ENCODE measurements at regions not wholly inside any gene's neighbourhood (a gene's known extent, or its start where the extent isn't known, plus 50 kb on each side); places are given as distances from the start of the nearest gene placed in this dataset.

DNA sequence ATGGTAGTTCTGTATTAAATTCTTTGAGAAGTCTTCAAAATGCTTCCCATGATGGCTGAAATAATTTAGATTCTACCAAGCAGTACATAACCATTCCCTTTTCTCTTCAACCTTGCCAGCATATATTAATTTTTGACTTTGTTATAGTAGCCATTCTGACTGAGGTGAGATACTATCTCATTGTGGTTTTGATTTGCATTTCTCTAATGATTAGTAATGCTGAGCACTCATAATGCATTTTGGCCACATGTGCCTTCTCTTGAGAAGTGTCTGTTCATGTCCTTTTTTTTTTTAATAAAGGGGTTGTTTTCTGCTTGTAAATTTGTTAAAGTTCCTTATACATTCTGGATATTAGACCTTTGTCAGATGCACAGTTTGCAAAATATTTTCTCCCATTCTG, 173.9 kb downstream of the CALCRL start:
- no peaks in the 10 kb centered on the region for H3K27me3 ChIP-seq (ENCODE audit: insufficient read depth, poor library complexity, severe bottlenecking)
- ATAC-seq (ENCODE audit: low read depth) (no peak), DNase-seq (ENCODE audit: low spot score) (no peak)
- H3K36me3 ChIP-seq (ENCODE audit: low read depth): no peaks in the 10 kb centered on the region
- H3K4me1 ChIP-seq (ENCODE audit: insufficient read depth, poor library complexity, severe bottlenecking): no peaks in the 10 kb centered on the region
- TF ChIP-seq, protein P1, sequence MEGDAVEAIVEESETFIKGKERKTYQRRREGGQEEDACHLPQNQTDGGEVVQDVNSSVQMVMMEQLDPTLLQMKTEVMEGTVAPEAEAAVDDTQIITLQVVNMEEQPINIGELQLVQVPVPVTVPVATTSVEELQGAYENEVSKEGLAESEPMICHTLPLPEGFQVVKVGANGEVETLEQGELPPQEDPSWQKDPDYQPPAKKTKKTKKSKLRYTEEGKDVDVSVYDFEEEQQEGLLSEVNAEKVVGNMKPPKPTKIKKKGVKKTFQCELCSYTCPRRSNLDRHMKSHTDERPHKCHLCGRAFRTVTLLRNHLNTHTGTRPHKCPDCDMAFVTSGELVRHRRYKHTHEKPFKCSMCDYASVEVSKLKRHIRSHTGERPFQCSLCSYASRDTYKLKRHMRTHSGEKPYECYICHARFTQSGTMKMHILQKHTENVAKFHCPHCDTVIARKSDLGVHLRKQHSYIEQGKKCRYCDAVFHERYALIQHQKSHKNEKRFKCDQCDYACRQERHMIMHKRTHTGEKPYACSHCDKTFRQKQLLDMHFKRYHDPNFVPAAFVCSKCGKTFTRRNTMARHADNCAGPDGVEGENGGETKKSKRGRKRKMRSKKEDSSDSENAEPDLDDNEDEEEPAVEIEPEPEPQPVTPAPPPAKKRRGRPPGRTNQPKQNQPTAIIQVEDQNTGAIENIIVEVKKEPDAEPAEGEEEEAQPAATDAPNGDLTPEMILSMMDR (IDR thresholded peaks at IDR 0.05; ENCODE audit: poor library complexity, severe bottlenecking): no peak
- H3K9me3 ChIP-seq (ENCODE audit: severe bottlenecking): no peaks in the 10 kb centered on the region
- no peak overlapping the region for H3K4me3 ChIP-seq (ENCODE audit: severe bottlenecking)
- H3K27ac ChIP-seq (ENCODE audit: poor library complexity, severe bottlenecking): no peak overlapping the region

DNA sequence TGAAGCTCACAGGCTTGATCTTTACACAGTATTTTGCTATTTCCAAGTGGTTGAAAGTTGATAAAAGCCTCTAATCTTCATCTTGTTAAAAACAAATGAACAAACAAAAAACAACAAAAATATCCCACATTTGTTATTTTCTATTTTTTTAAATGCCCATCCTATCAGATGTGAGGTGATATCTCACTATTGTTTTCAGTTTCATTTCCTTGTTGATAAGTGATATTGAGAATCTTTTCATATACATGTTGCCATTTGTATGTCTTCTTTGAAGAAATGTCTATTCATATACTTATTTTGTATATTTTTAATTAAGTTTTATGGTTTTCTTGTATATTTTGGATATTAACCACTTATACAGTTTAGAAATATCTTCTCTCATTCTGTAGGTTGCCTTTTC, 175.8 kb downstream of the CALCRL start:
- Histone ChIP-seq H3K27me3 (ENCODE audit: insufficient read depth, poor library complexity, severe bottlenecking) (no peaks in the 10 kb centered on the region), H3K4me3 (ENCODE audit: severe bottlenecking) (no peak overlapping the region), H3K27ac (ENCODE audit: poor library complexity, severe bottlenecking) (no peak overlapping the region), H3K36me3 (ENCODE audit: low read depth) (no peaks in the 10 kb centered on the region), H3K4me1 (ENCODE audit: insufficient read depth, poor library complexity, severe bottlenecking) (no peaks in the 10 kb centered on the region), H3K9me3 (ENCODE audit: severe bottlenecking) (no peaks in the 10 kb centered on the region)
- no peak for ATAC-seq (ENCODE audit: low read depth)
- TF ChIP-seq, protein P1 (IDR thresholded peaks at IDR 0.05; ENCODE audit: poor library complexity, severe bottlenecking): no peak
- no peak for DNase-seq (ENCODE audit: low spot score)

DNA sequence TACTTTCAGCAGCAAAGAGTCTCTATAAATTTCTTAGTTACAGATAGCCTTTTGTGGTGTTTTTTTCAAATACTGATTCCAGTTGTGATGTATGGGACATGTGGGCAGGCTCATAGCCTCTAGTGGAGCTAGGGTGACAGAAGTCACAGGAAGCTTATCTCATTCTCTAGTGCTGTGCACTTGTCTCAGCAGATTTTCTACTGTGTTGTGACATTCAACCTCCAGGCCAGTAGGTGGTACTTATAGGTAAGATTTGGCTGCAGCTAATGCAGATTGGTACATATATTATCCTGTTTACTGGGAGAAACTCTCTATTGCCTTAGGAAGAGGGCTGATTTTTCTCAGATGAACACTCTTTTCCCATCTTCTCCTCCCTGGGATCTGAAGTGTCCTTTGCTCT, 176.2 kb downstream of the CALCRL start:
- Histone ChIP-seq H3K4me3 (ENCODE audit: severe bottlenecking) (no peak overlapping the region), H3K4me1 (ENCODE audit: insufficient read depth, poor library complexity, severe bottlenecking) (no peaks in the 10 kb centered on the region), H3K36me3 (ENCODE audit: low read depth) (no peaks in the 10 kb centered on the region), H3K9me3 (ENCODE audit: severe bottlenecking) (no peaks in the 10 kb centered on the region), H3K27ac (ENCODE audit: poor library complexity, severe bottlenecking) (no peak overlapping the region), H3K27me3 (ENCODE audit: insufficient read depth, poor library complexity, severe bottlenecking) (no peaks in the 10 kb centered on the region)
- DNase-seq (ENCODE audit: low spot score): no peak
- ATAC-seq (ENCODE audit: low read depth): no peak
- TF ChIP-seq, protein P1 (IDR thresholded peaks at IDR 0.05; ENCODE audit: poor library complexity, severe bottlenecking): no peak

DNA sequence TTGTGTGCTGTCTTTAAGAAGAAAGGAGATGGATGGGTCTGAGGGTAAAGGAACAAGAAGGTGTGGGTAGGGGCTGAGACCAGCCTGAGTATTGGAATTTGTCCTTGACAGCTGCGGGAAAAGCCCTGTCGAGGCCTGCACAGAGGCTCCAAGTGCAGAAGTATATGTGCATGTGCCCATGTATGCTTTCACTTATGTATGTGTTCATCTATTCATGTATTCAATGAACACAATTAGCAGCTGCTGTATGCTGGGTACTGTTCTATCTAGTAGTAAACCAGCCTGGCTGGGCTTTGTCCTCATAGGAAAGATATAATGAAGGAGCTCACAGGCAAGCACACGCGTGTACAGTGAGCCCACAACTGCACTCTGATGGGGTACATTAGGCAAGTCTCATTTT, 181.4 kb downstream of the CALCRL start:
- H3K36me3 ChIP-seq (ENCODE audit: low read depth): no peaks in the 10 kb centered on the region
- peaks cover 3% of the 10 kb centered on the region for H3K27me3 ChIP-seq (ENCODE audit: insufficient read depth, poor library complexity, severe bottlenecking)
- no peaks in the 10 kb centered on the region for H3K4me1 ChIP-seq (ENCODE audit: insufficient read depth, poor library complexity, severe bottlenecking)
- H3K9me3 ChIP-seq (ENCODE audit: severe bottlenecking): no peaks in the 10 kb centered on the region
- no peak overlapping the region for H3K27ac ChIP-seq (ENCODE audit: poor library complexity, severe bottlenecking)
- ATAC-seq (ENCODE audit: low read depth) (no peak), DNase-seq (ENCODE audit: low spot score) (no peak)
- TF ChIP-seq, protein P1 (IDR thresholded peaks at IDR 0.05; ENCODE audit: poor library complexity, severe bottlenecking): no peak
- H3K4me3 ChIP-seq (ENCODE audit: severe bottlenecking): no peak overlapping the region

DNA sequence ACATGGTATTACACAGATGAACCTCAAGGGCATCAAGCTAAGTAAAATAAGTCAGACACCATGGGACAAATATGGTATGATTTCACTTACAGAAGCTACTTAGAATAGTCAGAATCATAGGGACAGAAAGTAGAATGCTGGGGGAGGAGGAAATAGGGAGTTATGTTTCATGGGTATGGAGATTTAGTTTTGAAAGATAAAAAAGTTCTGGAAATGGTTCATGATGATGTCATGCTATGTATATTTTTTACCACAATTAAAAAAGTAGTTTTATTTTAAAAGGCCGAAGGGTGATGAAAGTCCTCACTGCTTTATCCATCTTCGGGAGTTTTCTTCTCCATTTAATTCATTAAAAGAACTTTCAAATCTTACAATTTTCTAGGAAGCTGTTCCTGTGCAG, 181.9 kb downstream of the CALCRL start:
- TF ChIP-seq, protein P1 (IDR thresholded peaks at IDR 0.05; ENCODE audit: poor library complexity, severe bottlenecking): no peak
- Histone ChIP-seq H3K27me3 (ENCODE audit: insufficient read depth, poor library complexity, severe bottlenecking) (peaks cover 3% of the 10 kb centered on the region), H3K36me3 (ENCODE audit: low read depth) (no peaks in the 10 kb centered on the region), H3K4me3 (ENCODE audit: severe bottlenecking) (no peak overlapping the region), H3K27ac (ENCODE audit: poor library complexity, severe bottlenecking) (no peak overlapping the region), H3K9me3 (ENCODE audit: severe bottlenecking) (no peaks in the 10 kb centered on the region), H3K4me1 (ENCODE audit: insufficient read depth, poor library complexity, severe bottlenecking) (no peaks in the 10 kb centered on the region)
- no peak for DNase-seq (ENCODE audit: low spot score)
- ATAC-seq (ENCODE audit: low read depth): no peak
